Body of pancreas (tissue), 4 donors: ENCODE measurements at regions not wholly inside any gene's neighbourhood (a gene's known extent, or its start where the extent isn't known, plus 50 kb on each side); places are given as distances from the start of the nearest gene placed in this dataset.

ENCODE experiments used
- CTCF ChIP-seq, 7 experiments: fragments of 450-650 bp in 4 of 7; fragments of 200-600 bp in 3 of 7; sonication (generic) in 3 of 7; IDR thresholded peaks; one replicate each; pipeline ENCODE4 v1.5.1; 2016 to 2019; ENCODE audit warnings: antibody characterized with exemption in 7 of 7
- POLR2A ChIP-seq, 3 donors: fragments of 450-650 bp; IDR thresholded peaks; one replicate each; pipeline ENCODE4 v1.6.1; 2016; ENCODE audit warnings: antibody characterized with exemption in 3 of 3, mild to moderate bottlenecking in 2 of 3

GRCh38 chr14:26081043-26081442 lies 516.8 kb downstream of the NOVA1 start:
- TF ChIP-seq CTCF (IDR thresholded peaks at IDR 0.05) (no peak), POLR2A (IDR thresholded peaks at IDR 0.05) (no peak)
